ENCODE measurements at regions not wholly inside any gene's neighbourhood (a gene's known extent, or its start where the extent isn't known, plus 50 kb on each side); places are given as distances from the start of the nearest gene placed in this dataset.

DNA sequence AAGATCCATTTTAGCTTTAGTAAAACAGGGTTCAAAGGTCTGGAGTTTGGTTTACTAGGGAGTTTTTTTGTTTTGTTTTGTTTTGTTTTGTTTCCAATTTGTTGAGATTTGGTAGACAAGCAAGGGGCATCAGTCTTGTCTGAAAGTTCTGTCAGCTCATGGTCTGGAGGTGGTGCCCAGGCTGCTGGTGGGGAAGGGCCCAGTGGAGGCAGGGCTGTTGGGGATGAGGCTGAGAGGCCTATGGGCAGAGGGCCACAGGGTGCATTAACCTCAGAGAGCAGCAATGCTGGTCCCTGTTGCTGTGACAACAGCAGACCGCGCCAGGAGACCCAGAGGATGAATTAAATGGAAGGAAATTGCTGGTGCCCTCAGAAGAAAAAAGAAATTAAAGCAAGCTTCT is 174.5 kb downstream of the FGF1 start:
- no peaks in the 10 kb centered on the region for H3K27me3 ChIP-seq (replicated peaks; ENCODE audit: control insufficient read depth, insufficient read depth, low read length, poor library complexity, severe bottlenecking)
- H3K4me3 ChIP-seq (ENCODE audit: insufficient read depth, low read depth, low read length, poor library complexity, severe bottlenecking): no peak overlapping the region
- no peaks in the 10 kb centered on the region for H3K4me1 ChIP-seq (ENCODE audit: control insufficient read depth, insufficient read depth, low read length, poor library complexity, severe bottlenecking)
- no peak overlapping the region for H3K27ac ChIP-seq (ENCODE audit: insufficient read depth, low read length, poor library complexity, severe bottlenecking)
- H3K36me3 ChIP-seq (ENCODE audit: control insufficient read depth, insufficient read depth, low read length): no peaks in the 10 kb centered on the region
- no peak for DNase-seq
- H3K9me3 ChIP-seq (ENCODE audit: control insufficient read depth, low read length): no peaks in the 10 kb centered on the region

DNA sequence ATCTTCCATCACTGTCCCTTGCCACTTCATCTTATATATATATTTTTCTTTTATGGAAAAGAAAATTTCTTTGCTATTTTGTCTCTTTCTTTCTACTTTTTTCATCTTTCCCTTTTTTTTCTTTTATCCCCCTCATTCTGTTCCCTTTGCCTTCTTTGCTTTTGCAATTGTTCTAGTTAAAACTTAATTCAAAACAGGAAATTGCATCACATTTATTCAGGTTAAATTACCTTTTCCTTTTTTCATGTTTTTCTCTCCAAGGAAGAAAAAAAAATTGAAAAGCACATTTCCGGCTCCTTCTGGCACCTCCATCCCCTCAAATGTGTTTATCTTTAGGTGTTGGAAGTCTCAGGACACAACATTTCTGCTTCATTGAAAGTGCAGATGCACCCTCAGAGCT is 176.9 kb downstream of the FGF1 start:
- Histone ChIP-seq H3K27me3 (replicated peaks; ENCODE audit: control insufficient read depth, insufficient read depth, low read length, poor library complexity, severe bottlenecking) (no peaks in the 10 kb centered on the region), H3K4me1 (ENCODE audit: control insufficient read depth, insufficient read depth, low read length, poor library complexity, severe bottlenecking) (no peaks in the 10 kb centered on the region), H3K9me3 (ENCODE audit: control insufficient read depth, low read length) (no peaks in the 10 kb centered on the region), H3K27ac (ENCODE audit: insufficient read depth, low read length, poor library complexity, severe bottlenecking) (no peak overlapping the region), H3K36me3 (ENCODE audit: control insufficient read depth, insufficient read depth, low read length) (no peaks in the 10 kb centered on the region), H3K4me3 (ENCODE audit: insufficient read depth, low read depth, low read length, poor library complexity, severe bottlenecking) (no peak overlapping the region)
- DNase-seq: no peak

DNA sequence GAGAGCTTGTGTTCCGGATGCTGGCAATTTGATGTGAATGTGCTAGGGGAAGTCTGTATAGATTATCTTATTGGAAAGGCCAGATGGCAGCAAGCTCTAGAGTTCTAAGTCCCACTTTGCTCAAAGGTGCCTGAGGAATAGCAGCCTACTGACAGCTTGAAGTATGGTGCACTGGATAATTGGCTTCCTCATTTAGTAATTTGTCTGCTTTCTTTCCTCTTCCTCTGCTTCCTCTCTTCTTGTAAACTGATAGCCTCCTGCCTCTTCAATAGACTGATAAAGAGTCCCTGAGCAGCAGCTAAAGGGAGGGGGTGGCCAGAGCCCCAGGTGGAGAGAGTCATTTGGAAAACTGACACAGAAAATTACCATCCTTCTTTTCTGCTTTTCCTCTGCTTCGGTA is 177.3 kb downstream of the FGF1 start:
- Histone ChIP-seq H3K4me1 (ENCODE audit: control insufficient read depth, insufficient read depth, low read length, poor library complexity, severe bottlenecking) (no peaks in the 10 kb centered on the region), H3K27me3 (replicated peaks; ENCODE audit: control insufficient read depth, insufficient read depth, low read length, poor library complexity, severe bottlenecking) (no peaks in the 10 kb centered on the region), H3K4me3 (ENCODE audit: insufficient read depth, low read depth, low read length, poor library complexity, severe bottlenecking) (no peak overlapping the region), H3K9me3 (ENCODE audit: control insufficient read depth, low read length) (no peaks in the 10 kb centered on the region), H3K27ac (ENCODE audit: insufficient read depth, low read length, poor library complexity, severe bottlenecking) (no peak overlapping the region), H3K36me3 (ENCODE audit: control insufficient read depth, insufficient read depth, low read length) (no peaks in the 10 kb centered on the region)
- no peak for DNase-seq

DNA sequence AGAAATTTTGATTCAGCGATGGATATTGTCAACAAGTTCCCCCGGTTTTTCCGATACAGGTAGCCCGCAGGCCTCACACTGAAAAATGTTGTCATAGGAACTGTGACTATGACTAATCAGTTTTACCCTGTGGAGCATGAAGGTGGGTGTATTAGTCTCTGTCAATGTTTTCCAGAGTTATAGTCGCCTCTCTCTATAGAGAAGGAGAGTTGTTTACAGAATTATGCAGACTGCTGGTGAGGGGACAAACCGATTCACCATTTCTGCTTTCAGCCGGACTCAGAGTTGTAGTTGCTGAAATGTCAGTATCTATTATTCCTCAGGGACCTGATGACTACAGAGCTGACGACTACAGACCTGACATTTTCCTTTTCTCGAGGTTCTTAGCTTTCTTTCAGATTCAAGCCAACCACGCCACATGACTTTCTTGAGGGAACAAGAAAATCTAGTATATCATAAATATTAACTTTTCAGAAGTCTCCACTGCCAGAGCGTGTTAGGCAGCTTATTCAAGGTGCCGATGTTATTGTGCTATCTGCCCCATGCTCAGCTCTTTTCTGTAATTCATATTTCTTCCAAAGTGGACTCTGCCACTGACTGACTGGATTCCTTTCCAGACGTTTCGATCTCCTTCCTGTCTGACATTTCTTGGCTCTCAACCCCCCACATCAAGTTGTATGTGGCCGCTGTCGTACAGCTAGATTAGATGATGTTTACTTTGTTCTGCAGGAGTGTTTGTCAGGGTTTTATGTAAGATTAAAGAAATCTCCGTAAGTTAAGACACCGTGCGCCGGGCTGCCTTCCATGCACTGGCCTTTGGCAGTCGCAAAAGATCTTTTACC is 178.1 kb downstream of the FGF1 start:
- H3K9me3 ChIP-seq (ENCODE audit: control insufficient read depth, low read length): no peaks in the 10 kb centered on the region
- DNase-seq: no peak
- H3K27ac ChIP-seq (ENCODE audit: insufficient read depth, low read length, poor library complexity, severe bottlenecking): no peak overlapping the region
- no peaks in the 10 kb centered on the region for H3K4me1 ChIP-seq (ENCODE audit: control insufficient read depth, insufficient read depth, low read length, poor library complexity, severe bottlenecking)
- H3K36me3 ChIP-seq (ENCODE audit: control insufficient read depth, insufficient read depth, low read length): no peaks in the 10 kb centered on the region
- no peaks in the 10 kb centered on the region for H3K27me3 ChIP-seq (replicated peaks; ENCODE audit: control insufficient read depth, insufficient read depth, low read length, poor library complexity, severe bottlenecking)
- no peak overlapping the region for H3K4me3 ChIP-seq (ENCODE audit: insufficient read depth, low read depth, low read length, poor library complexity, severe bottlenecking)

DNA sequence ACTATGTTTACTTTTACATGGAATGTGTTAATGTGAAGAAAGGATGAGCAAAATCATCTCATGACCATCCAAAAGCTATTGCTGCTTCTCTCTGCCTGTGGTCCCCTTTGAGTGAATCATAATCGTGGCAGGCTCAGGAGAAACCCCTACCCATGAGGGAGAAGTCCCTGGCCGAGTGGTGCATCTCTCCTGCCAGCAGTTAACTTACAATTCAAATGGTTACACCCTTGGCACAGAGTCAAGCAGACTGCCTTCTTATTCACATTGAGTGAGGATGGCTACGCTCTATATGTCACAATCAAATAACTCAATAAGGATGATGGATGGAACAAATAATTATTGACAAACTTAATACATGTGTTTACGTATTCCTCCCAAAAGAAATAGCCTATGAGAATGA is 179.1 kb downstream of the FGF1 start:
- DNase-seq: no peak
- Histone ChIP-seq H3K27ac (ENCODE audit: insufficient read depth, low read length, poor library complexity, severe bottlenecking) (no peak overlapping the region), H3K9me3 (ENCODE audit: control insufficient read depth, low read length) (no peaks in the 10 kb centered on the region), H3K4me3 (ENCODE audit: insufficient read depth, low read depth, low read length, poor library complexity, severe bottlenecking) (no peak overlapping the region), H3K4me1 (ENCODE audit: control insufficient read depth, insufficient read depth, low read length, poor library complexity, severe bottlenecking) (no peaks in the 10 kb centered on the region), H3K36me3 (ENCODE audit: control insufficient read depth, insufficient read depth, low read length) (no peaks in the 10 kb centered on the region), H3K27me3 (replicated peaks; ENCODE audit: control insufficient read depth, insufficient read depth, low read length, poor library complexity, severe bottlenecking) (no peaks in the 10 kb centered on the region)

DNA sequence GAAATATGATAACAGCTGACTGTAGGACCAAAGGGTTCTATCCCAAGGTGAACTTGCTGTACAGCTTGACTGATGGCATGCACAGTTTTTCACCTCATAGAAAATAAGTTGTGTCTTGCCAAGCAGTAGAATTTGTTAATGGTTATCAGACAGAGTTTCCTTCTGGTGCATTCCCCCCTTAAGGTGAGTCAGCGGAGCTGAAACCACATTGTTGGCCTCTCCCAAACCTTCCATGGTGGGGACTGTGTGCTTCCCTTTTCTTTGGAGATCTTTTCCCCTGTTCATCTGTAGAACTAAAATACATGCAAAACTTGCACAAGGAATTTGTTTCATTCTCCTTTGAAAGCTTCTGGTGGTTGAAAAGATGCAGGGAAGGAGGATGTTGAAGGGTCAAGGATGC is 179.8 kb downstream of the FGF1 start:
- Histone ChIP-seq H3K9me3 (ENCODE audit: control insufficient read depth, low read length) (no peaks in the 10 kb centered on the region), H3K36me3 (ENCODE audit: control insufficient read depth, insufficient read depth, low read length) (no peaks in the 10 kb centered on the region), H3K27ac (ENCODE audit: insufficient read depth, low read length, poor library complexity, severe bottlenecking) (no peak overlapping the region), H3K27me3 (replicated peaks; ENCODE audit: control insufficient read depth, insufficient read depth, low read length, poor library complexity, severe bottlenecking) (no peaks in the 10 kb centered on the region), H3K4me1 (ENCODE audit: control insufficient read depth, insufficient read depth, low read length, poor library complexity, severe bottlenecking) (no peaks in the 10 kb centered on the region), H3K4me3 (ENCODE audit: insufficient read depth, low read depth, low read length, poor library complexity, severe bottlenecking) (no peak overlapping the region)
- no peak for DNase-seq

DNA sequence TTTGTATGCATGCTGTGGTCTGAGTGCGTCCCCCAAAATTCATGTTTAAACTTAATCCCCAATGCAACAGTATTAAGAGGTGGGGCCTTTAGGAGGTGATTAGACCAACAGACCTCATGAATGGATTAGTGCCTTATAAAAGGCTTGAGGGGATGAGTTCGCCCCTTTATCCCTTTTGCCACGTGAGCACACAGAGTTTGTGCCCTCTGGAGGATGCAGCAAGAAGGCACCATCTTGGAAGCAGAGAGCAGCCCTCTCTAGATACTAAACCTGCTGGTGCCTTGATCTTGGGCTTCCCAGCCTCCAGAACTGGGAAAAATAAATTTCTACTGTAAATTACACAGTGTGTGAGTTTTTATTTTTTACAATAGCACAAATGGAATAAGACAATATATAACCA is 177.1 kb upstream of the SPRY4 start:
- H3K9me3 ChIP-seq (ENCODE audit: control insufficient read depth, low read length): no peaks in the 10 kb centered on the region
- no peaks in the 10 kb centered on the region for H3K36me3 ChIP-seq (ENCODE audit: control insufficient read depth, insufficient read depth, low read length)
- H3K27ac ChIP-seq (ENCODE audit: insufficient read depth, low read length, poor library complexity, severe bottlenecking): no peak overlapping the region
- DNase-seq: no peak
- H3K27me3 ChIP-seq (replicated peaks; ENCODE audit: control insufficient read depth, insufficient read depth, low read length, poor library complexity, severe bottlenecking): no peaks in the 10 kb centered on the region
- no peak overlapping the region for H3K4me3 ChIP-seq (ENCODE audit: insufficient read depth, low read depth, low read length, poor library complexity, severe bottlenecking)
- H3K4me1 ChIP-seq (ENCODE audit: control insufficient read depth, insufficient read depth, low read length, poor library complexity, severe bottlenecking): no peaks in the 10 kb centered on the region

DNA sequence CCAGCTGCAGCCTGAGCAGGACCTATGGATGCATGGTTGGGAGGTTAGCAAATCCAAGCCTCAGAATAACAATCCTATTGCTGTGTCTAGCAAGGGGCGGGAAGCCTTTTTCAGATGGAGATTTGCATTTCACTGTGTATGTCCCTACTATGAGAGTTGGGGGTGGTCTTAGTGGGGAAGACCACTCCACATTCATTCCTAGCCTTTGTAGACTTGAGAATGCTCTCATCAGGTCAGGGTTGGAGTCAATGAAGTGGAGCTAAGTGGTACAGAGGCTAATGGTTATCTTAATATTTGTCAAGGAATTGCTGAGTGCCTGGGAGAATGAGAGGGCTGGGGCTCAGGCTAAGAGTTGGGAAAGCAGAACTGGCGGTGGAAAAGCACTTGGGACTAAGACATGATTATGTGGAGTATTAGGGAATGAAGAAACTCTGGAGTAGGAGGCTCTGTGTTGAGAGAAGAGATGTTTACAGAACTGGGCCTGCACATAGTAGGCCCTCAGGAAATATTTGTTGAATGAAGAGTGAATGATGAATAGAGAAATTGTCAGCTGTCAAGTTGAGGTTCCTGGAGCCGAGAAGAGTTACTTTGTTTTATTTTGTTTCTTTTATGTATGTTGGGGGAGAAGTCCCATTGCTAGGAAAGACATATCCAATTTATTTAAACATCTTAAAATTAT is 175.5 kb upstream of the SPRY4 start:
- no peak for DNase-seq
- no peaks in the 10 kb centered on the region for H3K9me3 ChIP-seq (ENCODE audit: control insufficient read depth, low read length)
- H3K27me3 ChIP-seq (replicated peaks; ENCODE audit: control insufficient read depth, insufficient read depth, low read length, poor library complexity, severe bottlenecking): no peaks in the 10 kb centered on the region
- H3K27ac ChIP-seq (ENCODE audit: insufficient read depth, low read length, poor library complexity, severe bottlenecking): no peak overlapping the region
- H3K4me1 ChIP-seq (ENCODE audit: control insufficient read depth, insufficient read depth, low read length, poor library complexity, severe bottlenecking): no peaks in the 10 kb centered on the region
- H3K4me3 ChIP-seq (ENCODE audit: insufficient read depth, low read depth, low read length, poor library complexity, severe bottlenecking): no peak overlapping the region
- no peaks in the 10 kb centered on the region for H3K36me3 ChIP-seq (ENCODE audit: control insufficient read depth, insufficient read depth, low read length)

DNA sequence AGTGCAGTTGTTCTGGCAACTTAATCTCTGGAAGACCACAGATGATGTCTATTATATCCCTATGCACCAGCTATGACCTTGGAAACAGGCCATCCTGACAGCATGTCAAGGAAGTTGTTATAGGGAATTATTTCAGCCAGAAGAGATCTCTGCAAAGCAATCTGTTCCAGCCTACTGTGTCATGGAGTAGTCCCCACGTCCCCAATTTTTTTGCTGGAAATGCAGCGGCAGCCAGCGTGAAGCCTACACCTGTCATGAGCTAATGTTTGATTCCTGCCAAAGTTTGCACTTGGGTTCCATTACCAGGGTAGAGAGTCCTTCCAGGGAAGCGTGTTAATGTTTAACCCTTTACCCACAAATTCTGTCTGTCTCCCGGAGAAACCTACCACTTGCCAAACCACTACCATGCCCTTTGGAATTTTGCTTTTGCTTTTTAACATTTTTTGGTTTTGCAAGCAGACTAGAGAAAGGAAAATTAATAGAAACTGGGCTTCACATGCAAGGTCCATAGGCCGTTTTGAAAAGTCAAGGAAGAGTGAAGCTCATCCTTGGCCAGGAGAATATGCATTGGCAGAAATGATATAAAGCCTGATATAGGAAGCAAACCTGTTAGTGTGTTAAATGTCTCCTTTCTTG is 174.9 kb upstream of the SPRY4 start:
- no peak for DNase-seq
- no peaks in the 10 kb centered on the region for H3K9me3 ChIP-seq (ENCODE audit: control insufficient read depth, low read length)
- no peaks in the 10 kb centered on the region for H3K4me1 ChIP-seq (ENCODE audit: control insufficient read depth, insufficient read depth, low read length, poor library complexity, severe bottlenecking)
- H3K27ac ChIP-seq (ENCODE audit: insufficient read depth, low read length, poor library complexity, severe bottlenecking): no peak overlapping the region
- H3K27me3 ChIP-seq (replicated peaks; ENCODE audit: control insufficient read depth, insufficient read depth, low read length, poor library complexity, severe bottlenecking): no peaks in the 10 kb centered on the region
- H3K4me3 ChIP-seq (ENCODE audit: insufficient read depth, low read depth, low read length, poor library complexity, severe bottlenecking): no peak overlapping the region
- no peaks in the 10 kb centered on the region for H3K36me3 ChIP-seq (ENCODE audit: control insufficient read depth, insufficient read depth, low read length)

DNA sequence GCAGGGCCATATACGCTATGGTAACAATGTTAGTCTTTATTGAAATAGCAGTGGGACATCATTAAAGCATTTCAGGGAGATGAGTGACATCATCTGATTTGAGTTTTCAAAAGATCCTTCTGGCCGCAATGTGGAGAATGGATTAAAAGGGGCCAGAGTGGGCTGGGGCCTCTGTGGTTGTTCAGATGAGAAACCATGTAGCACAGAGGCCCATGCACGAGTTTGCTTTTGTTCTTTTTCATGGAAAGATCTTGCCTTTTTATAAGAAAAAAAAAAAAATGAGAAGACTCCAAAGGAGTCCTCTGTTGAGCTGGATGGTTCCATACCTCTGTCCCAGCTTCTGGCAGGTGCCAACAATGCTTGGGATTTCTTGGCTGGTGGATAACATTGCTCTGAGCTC is 173.5 kb upstream of the SPRY4 start:
- no peak for DNase-seq
- Histone ChIP-seq H3K4me3 (ENCODE audit: insufficient read depth, low read depth, low read length, poor library complexity, severe bottlenecking) (no peak overlapping the region), H3K27me3 (replicated peaks; ENCODE audit: control insufficient read depth, insufficient read depth, low read length, poor library complexity, severe bottlenecking) (no peaks in the 10 kb centered on the region), H3K4me1 (ENCODE audit: control insufficient read depth, insufficient read depth, low read length, poor library complexity, severe bottlenecking) (no peaks in the 10 kb centered on the region), H3K36me3 (ENCODE audit: control insufficient read depth, insufficient read depth, low read length) (no peaks in the 10 kb centered on the region), H3K27ac (ENCODE audit: insufficient read depth, low read length, poor library complexity, severe bottlenecking) (no peak overlapping the region), H3K9me3 (ENCODE audit: control insufficient read depth, low read length) (no peaks in the 10 kb centered on the region)

Data from effector memory CD4-positive, alpha-beta T cell (primary cell).